ENCODE measurements at regions not wholly inside any gene's neighbourhood (a gene's known extent, or its start where the extent isn't known, plus 50 kb on each side); places are given as distances from the start of the nearest gene placed in this dataset.
"Not testable (repeated sequence)": the region's sequence is repeated elsewhere in the genome, so short reads cannot be mapped to it uniquely, and the experiment has no call there.

DNA sequence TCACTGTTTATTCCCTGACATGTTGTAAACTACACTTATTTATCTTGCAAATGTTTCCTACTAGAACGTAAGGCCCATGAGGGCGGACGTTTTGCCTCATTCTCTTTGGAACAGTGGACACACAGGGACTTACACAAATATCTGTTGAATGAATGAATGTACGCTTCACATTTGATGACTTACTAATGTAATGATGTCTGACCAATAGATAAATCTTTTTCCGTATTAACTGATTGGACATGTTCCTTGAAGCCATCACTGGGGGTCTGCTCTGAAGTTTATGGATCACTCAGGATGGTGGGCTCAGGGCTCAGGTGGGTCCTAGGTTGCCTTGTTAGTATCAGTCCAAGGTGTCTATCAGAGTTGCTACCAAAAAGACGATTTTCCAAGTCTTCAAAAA, 763.2 kb upstream of the TPTE start:
- no peaks in the 10 kb centered on the region for H3K4me1 ChIP-seq (ENCODE audit: low read length)
- H2AFZ ChIP-seq (ENCODE audit: low read length): no peak overlapping the region
- no peaks in the 10 kb centered on the region for H3K9me2 ChIP-seq (replicated peaks; ENCODE audit: insufficient read depth, low read length)
- no peak overlapping the region for H3K27ac ChIP-seq (ENCODE audit: low read length)
- no peaks in the 10 kb centered on the region for H4K20me1 ChIP-seq (ENCODE audit: insufficient read depth, low read depth, low read length)
- no peak for DNase-seq
- H3K79me2 ChIP-seq (ENCODE audit: low read length): no peaks in the 10 kb centered on the region
- no peak overlapping the region for H3K9ac ChIP-seq (ENCODE audit: low read length)
- H3K36me3 ChIP-seq (ENCODE audit: insufficient read depth, low read length): no peaks in the 10 kb centered on the region
- H3K27me3 ChIP-seq (ENCODE audit: low read length): no peaks in the 10 kb centered on the region
- no peak overlapping the region for H3K4me3 ChIP-seq (ENCODE audit: low read length)
- peaks cover 75% of the 10 kb centered on the region for H3K9me3 ChIP-seq (ENCODE audit: low read length)
- no peak overlapping the region for H3K4me2 ChIP-seq (ENCODE audit: low read depth, low read length, poor library complexity, severe bottlenecking)

DNA sequence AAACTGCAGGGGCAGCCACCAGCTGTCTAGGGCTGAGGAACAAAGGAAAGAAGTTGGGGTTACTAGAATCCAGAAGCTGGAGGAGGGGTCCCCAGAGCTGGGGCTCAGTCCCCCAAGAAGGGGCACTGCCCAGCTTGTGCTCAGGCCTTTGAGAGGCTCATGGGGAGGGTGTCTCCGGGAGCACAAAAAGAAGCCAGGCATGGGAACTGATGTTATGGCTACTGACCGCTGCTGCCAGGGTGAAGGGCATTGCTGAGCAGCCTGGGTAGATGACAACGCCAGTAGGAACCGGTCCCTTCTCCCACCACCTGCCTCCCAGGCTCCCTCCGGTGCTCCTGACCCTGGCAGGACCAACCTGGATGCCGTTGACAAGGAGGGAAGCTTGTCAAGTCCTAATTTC, 762.5 kb upstream of the TPTE start:
- H3K9me2 ChIP-seq (replicated peaks; ENCODE audit: insufficient read depth, low read length): no peaks in the 10 kb centered on the region
- H3K27ac ChIP-seq (ENCODE audit: low read length): no peak overlapping the region
- no peak for DNase-seq
- no peak overlapping the region for H3K4me3 ChIP-seq (ENCODE audit: low read length)
- no peaks in the 10 kb centered on the region for H3K79me2 ChIP-seq (ENCODE audit: low read length)
- H3K9me3 ChIP-seq (ENCODE audit: low read length): peaks cover 77% of the 10 kb centered on the region
- H3K27me3 ChIP-seq (ENCODE audit: low read length): no peaks in the 10 kb centered on the region
- no peaks in the 10 kb centered on the region for H3K4me1 ChIP-seq (ENCODE audit: low read length)
- no peaks in the 10 kb centered on the region for H4K20me1 ChIP-seq (ENCODE audit: insufficient read depth, low read depth, low read length)
- no peak overlapping the region for H2AFZ ChIP-seq (ENCODE audit: low read length)
- no peaks in the 10 kb centered on the region for H3K36me3 ChIP-seq (ENCODE audit: insufficient read depth, low read length)
- no peak overlapping the region for H3K4me2 ChIP-seq (ENCODE audit: low read depth, low read length, poor library complexity, severe bottlenecking)
- H3K9ac ChIP-seq (ENCODE audit: low read length): no peak overlapping the region

DNA sequence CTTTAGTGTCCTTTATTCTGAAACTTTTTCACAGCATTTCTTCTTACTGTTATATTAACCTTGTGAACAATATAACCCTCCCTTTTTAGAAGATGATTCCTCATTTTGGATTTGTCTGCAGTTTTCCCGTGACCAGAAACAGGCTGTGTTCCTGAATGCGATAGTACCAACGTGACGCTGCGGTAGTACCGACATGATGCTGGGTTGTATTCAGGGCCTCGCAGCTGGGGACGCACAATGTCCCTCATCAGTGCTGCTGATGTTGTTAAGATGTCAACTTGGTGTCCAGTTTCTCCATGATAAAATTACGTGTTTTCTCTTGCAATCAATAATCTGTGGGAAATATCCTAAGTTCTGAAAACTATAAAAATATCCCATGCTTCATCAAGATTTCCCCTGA, 761.4 kb upstream of the TPTE start:
- no peak overlapping the region for H2AFZ ChIP-seq (ENCODE audit: low read length)
- no peaks in the 10 kb centered on the region for H3K9me2 ChIP-seq (replicated peaks; ENCODE audit: insufficient read depth, low read length)
- DNase-seq: no peak
- H3K4me2 ChIP-seq (ENCODE audit: low read depth, low read length, poor library complexity, severe bottlenecking): no peak overlapping the region
- no peaks in the 10 kb centered on the region for H3K27me3 ChIP-seq (ENCODE audit: low read length)
- no peaks in the 10 kb centered on the region for H3K36me3 ChIP-seq (ENCODE audit: insufficient read depth, low read length)
- no peak overlapping the region for H3K9ac ChIP-seq (ENCODE audit: low read length)
- no peak overlapping the region for H3K27ac ChIP-seq (ENCODE audit: low read length)
- no peak overlapping the region for H3K4me3 ChIP-seq (ENCODE audit: low read length)
- H3K79me2 ChIP-seq (ENCODE audit: low read length): no peaks in the 10 kb centered on the region
- no peaks in the 10 kb centered on the region for H3K4me1 ChIP-seq (ENCODE audit: low read length)
- H4K20me1 ChIP-seq (ENCODE audit: insufficient read depth, low read depth, low read length): no peaks in the 10 kb centered on the region
- H3K9me3 ChIP-seq (ENCODE audit: low read length): peaks cover 76% of the 10 kb centered on the region

DNA sequence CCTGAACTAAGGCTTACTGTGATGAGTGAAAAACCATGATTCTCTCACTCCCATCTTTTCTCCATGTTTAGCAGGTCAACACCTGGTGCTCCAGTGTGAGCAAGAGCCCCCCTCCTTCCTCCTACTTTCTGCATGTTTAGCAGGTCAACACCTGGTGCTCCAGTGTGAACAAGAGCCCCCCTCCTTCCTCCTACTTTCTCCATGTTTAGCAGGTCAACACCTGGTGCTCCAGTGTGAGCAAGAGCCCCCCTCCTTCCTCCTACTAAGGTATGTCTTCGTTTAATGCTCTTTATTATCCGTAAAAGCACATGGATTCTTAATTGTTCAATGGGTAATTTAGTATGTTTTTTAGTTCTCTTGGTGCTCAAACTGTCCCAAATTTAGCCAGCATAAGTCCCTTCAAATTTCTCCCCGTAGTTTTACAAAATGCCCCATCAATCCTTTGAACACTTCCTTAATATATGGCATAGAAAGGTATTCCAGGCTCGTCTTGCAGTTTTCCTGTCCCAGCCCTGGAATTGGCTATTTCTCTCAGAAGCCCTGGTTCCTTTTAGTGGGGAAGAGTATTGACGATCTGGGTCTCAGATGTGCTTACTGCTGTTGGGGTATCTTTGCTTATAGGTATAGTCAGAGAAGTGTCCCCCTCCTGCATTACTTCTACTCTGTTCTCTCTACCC, 760.8 kb upstream of the TPTE start:
- Histone ChIP-seq H3K9me3 (ENCODE audit: low read length) (peaks cover 72% of the 10 kb centered on the region), H2AFZ (ENCODE audit: low read length) (no peak overlapping the region), H4K20me1 (ENCODE audit: insufficient read depth, low read depth, low read length) (no peaks in the 10 kb centered on the region), H3K36me3 (ENCODE audit: insufficient read depth, low read length) (no peaks in the 10 kb centered on the region), H3K27me3 (ENCODE audit: low read length) (no peaks in the 10 kb centered on the region), H3K9me2 (replicated peaks; ENCODE audit: insufficient read depth, low read length) (no peaks in the 10 kb centered on the region), H3K9ac (ENCODE audit: low read length) (no peak overlapping the region), H3K4me1 (ENCODE audit: low read length) (no peaks in the 10 kb centered on the region), H3K27ac (ENCODE audit: low read length) (no peak overlapping the region), H3K4me2 (ENCODE audit: low read depth, low read length, poor library complexity, severe bottlenecking) (no peak overlapping the region), H3K4me3 (ENCODE audit: low read length) (no peak overlapping the region), H3K79me2 (ENCODE audit: low read length) (no peaks in the 10 kb centered on the region)
- no peak for DNase-seq

DNA sequence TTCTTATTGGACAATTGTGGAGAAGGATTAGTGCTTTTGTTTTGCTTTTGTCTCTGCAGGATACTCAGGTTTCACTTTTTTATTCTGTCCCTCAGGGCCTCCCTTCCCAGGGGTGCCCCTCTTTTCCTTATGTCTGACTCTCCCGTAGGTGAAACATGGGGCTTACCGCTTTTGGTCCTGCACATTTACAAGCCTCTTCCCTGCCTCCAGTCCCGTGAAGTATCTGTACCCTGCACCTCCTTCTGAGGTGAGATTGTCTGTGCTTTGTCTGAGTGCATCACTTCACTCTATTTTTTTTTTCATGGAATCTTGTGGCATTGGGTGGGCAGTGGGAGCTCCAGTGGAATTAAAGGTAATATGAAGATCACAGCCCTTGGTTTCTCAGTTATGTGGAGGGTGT, 758.1 kb upstream of the TPTE start:
- Histone ChIP-seq H3K79me2 (ENCODE audit: low read length) (no peaks in the 10 kb centered on the region), H2AFZ (ENCODE audit: low read length) (no peak overlapping the region), H3K27ac (ENCODE audit: low read length) (no peak overlapping the region), H3K9me3 (ENCODE audit: low read length) (peaks cover 69% of the 10 kb centered on the region), H3K9ac (ENCODE audit: low read length) (no peak overlapping the region), H4K20me1 (ENCODE audit: insufficient read depth, low read depth, low read length) (no peaks in the 10 kb centered on the region), H3K4me1 (ENCODE audit: low read length) (no peaks in the 10 kb centered on the region), H3K36me3 (ENCODE audit: insufficient read depth, low read length) (no peaks in the 10 kb centered on the region), H3K4me2 (ENCODE audit: low read depth, low read length, poor library complexity, severe bottlenecking) (no peak overlapping the region), H3K9me2 (replicated peaks; ENCODE audit: insufficient read depth, low read length) (no peaks in the 10 kb centered on the region), H3K4me3 (ENCODE audit: low read length) (no peak overlapping the region), H3K27me3 (ENCODE audit: low read length) (no peaks in the 10 kb centered on the region)
- DNase-seq: no peak

DNA sequence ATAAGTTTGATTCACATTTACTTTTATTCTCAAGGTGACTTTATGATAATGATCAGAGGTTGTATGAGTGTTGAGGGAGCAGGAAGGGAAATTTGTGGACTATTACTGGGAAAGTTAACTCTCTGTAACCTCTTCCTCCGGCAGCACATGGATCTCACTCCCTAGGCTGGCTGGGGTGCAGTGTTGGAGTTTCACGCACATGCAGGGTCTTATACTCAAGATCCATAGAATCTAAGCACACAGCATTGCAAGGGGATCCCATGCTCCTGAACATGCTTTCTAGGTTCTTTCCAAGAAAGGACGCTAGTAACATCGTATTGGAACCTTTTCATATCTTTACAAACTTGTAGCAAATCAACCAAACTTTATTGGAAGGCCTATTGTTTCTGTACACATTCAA, 757.6 kb upstream of the TPTE start:
- no peak overlapping the region for H2AFZ ChIP-seq (ENCODE audit: low read length)
- DNase-seq: no peak
- H3K9ac ChIP-seq (ENCODE audit: low read length): no peak overlapping the region
- no peaks in the 10 kb centered on the region for H3K27me3 ChIP-seq (ENCODE audit: low read length)
- H3K79me2 ChIP-seq (ENCODE audit: low read length): no peaks in the 10 kb centered on the region
- no peak overlapping the region for H3K4me2 ChIP-seq (ENCODE audit: low read depth, low read length, poor library complexity, severe bottlenecking)
- no peak overlapping the region for H3K27ac ChIP-seq (ENCODE audit: low read length)
- H3K4me3 ChIP-seq (ENCODE audit: low read length): no peak overlapping the region
- peaks cover 70% of the 10 kb centered on the region for H3K9me3 ChIP-seq (ENCODE audit: low read length)
- H3K9me2 ChIP-seq (replicated peaks; ENCODE audit: insufficient read depth, low read length): no peaks in the 10 kb centered on the region
- no peaks in the 10 kb centered on the region for H4K20me1 ChIP-seq (ENCODE audit: insufficient read depth, low read depth, low read length)
- no peaks in the 10 kb centered on the region for H3K4me1 ChIP-seq (ENCODE audit: low read length)
- no peaks in the 10 kb centered on the region for H3K36me3 ChIP-seq (ENCODE audit: insufficient read depth, low read length)

DNA sequence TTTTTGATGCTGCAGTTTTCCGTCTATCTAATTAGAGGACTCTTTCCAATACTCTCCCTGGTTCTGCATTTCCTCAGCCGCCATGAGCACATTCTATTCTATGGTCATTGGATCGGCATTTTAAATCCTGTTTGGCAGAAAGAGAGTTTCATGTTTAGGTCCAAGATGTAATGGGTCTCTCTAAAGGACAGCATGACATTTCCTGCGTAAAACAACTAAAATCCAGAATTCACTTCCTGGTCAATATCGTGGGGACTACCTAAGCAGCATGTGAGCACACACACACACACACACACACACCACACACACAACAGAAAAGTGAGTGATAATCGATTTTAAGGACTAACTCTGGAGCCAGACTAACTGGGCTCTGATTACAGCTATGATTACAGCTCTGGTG, 757.1 kb upstream of the TPTE start:
- H3K9ac ChIP-seq (ENCODE audit: low read length); H2AFZ ChIP-seq (ENCODE audit: low read length); DNase-seq; H3K27ac ChIP-seq (ENCODE audit: low read length); H4K20me1 ChIP-seq (ENCODE audit: insufficient read depth, low read depth, low read length); H3K27me3 ChIP-seq (ENCODE audit: low read length); H3K4me1 ChIP-seq (ENCODE audit: low read length); H3K79me2 ChIP-seq (ENCODE audit: low read length); H3K4me3 ChIP-seq (ENCODE audit: low read length); H3K4me2 ChIP-seq (ENCODE audit: low read depth, low read length, poor library complexity, severe bottlenecking); H3K9me2 ChIP-seq (replicated peaks; ENCODE audit: insufficient read depth, low read length); H3K36me3 ChIP-seq (ENCODE audit: insufficient read depth, low read length): not testable (repeated sequence)
- peaks cover 69% of the 10 kb centered on the region for H3K9me3 ChIP-seq (ENCODE audit: low read length)

DNA sequence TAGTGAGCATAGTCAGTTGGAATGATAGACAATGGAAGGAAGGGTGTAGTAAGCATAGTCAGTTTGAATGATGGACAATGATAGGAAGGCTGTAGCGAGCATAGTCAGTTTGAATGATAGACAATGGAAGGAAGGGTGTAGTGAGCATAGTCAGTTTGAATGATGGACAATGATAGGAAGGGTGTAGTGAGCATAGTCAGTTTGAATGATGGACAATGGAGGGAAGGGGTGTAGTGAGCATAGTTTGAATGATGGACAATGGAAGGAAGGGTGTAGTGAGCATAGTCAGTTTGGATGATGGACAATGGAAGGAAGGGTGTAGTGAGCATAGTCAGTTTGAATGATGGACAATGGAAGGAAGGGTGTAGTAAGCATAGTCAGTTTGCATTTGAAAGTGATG, 755.8 kb upstream of the TPTE start:
- H4K20me1 ChIP-seq (ENCODE audit: insufficient read depth, low read depth, low read length); DNase-seq; H3K79me2 ChIP-seq (ENCODE audit: low read length); H3K4me1 ChIP-seq (ENCODE audit: low read length); H2AFZ ChIP-seq (ENCODE audit: low read length); H3K27ac ChIP-seq (ENCODE audit: low read length); H3K4me2 ChIP-seq (ENCODE audit: low read depth, low read length, poor library complexity, severe bottlenecking); H3K36me3 ChIP-seq (ENCODE audit: insufficient read depth, low read length); H3K27me3 ChIP-seq (ENCODE audit: low read length); H3K9ac ChIP-seq (ENCODE audit: low read length); H3K4me3 ChIP-seq (ENCODE audit: low read length); H3K9me2 ChIP-seq (replicated peaks; ENCODE audit: insufficient read depth, low read length): not testable (repeated sequence)
- H3K9me3 ChIP-seq (ENCODE audit: low read length): peaks cover 66% of the 10 kb centered on the region
